ENCODE measurements at regions not wholly inside any gene's neighbourhood (a gene's known extent, or its start where the extent isn't known, plus 50 kb on each side); places are given as distances from the start of the nearest gene placed in this dataset.

- no peaks in the 10 kb centered on the region for H3K79me1 ChIP-seq (ENCODE audit: low read length)
- no peaks in the 10 kb centered on the region for H3K27me3 ChIP-seq (ENCODE audit: insufficient read depth, low read length, poor library complexity)
- no peak overlapping the region for H4K8ac ChIP-seq (ENCODE audit: low read depth, low read length)
- no peak overlapping the region for H4K5ac ChIP-seq (ENCODE audit: low read length)
- H3K79me2 ChIP-seq (ENCODE audit: control insufficient read depth, insufficient read depth, low read length): no peaks in the 10 kb centered on the region
- H2BK120ac ChIP-seq (ENCODE audit: low read depth, low read length): no peak overlapping the region
- H3K18ac ChIP-seq (ENCODE audit: low read length): no peak overlapping the region
- no peak overlapping the region for H2BK5ac ChIP-seq (ENCODE audit: low read length)
- no peak overlapping the region for H3K56ac ChIP-seq (ENCODE audit: low read length)
- H2BK15ac ChIP-seq (replicated peaks; ENCODE audit: low read depth): no peak overlapping the region
- no peak overlapping the region for H3K27ac ChIP-seq (ENCODE audit: low read depth, low read length)
- H3K4me2 ChIP-seq (ENCODE audit: low read length): no peak overlapping the region
- H3K4me1 ChIP-seq (ENCODE audit: control insufficient read depth, low read depth, low read length): no peaks in the 10 kb centered on the region
- no peak overlapping the region for H3K4ac ChIP-seq (ENCODE audit: low read depth, low read length)
- DNase-seq: no peak
- no peak overlapping the region for H2AK5ac ChIP-seq (ENCODE audit: low read length)
- H3K4me3 ChIP-seq (ENCODE audit: low read length): no peak overlapping the region
- no peak overlapping the region for H3K23ac ChIP-seq (ENCODE audit: low read length)
- no peak overlapping the region for H3K9ac ChIP-seq (ENCODE audit: low read length)
- no CpG with 5 or more reads among the region's 7 CpGs for WGBS (ENCODE audit: extremely low coverage, insufficient coverage, low lambda C conversion rate)
- H3K36me3 ChIP-seq (ENCODE audit: control insufficient read depth, insufficient read depth, low read length): no peaks in the 10 kb centered on the region
These were observed 71.2 kb downstream of the MAIP1 start for GRCh38 chr2:200026332-200027230.

- Histone ChIP-seq H3K79me1 (ENCODE audit: low read length) (no peaks in the 10 kb centered on the region), H3K27ac (ENCODE audit: low read depth, low read length) (no peak overlapping the region), H3K27me3 (ENCODE audit: insufficient read depth, low read length, poor library complexity) (no peaks in the 10 kb centered on the region), H2BK5ac (ENCODE audit: low read length) (no peak overlapping the region), H2BK120ac (ENCODE audit: low read depth, low read length) (no peak overlapping the region), H3K79me2 (ENCODE audit: control insufficient read depth, insufficient read depth, low read length) (no peaks in the 10 kb centered on the region), H2BK15ac (replicated peaks; ENCODE audit: low read depth) (no peak overlapping the region), H3K18ac (ENCODE audit: low read length) (no peak overlapping the region), H3K56ac (ENCODE audit: low read length) (no peak overlapping the region), H4K8ac (ENCODE audit: low read depth, low read length) (no peak overlapping the region), H3K4me2 (ENCODE audit: low read length) (no peak overlapping the region), H3K4me3 (ENCODE audit: low read length) (no peak overlapping the region), H3K9ac (ENCODE audit: low read length) (no peak overlapping the region), H3K23ac (ENCODE audit: low read length) (no peak overlapping the region), H3K36me3 (ENCODE audit: control insufficient read depth, insufficient read depth, low read length) (no peaks in the 10 kb centered on the region), H3K4me1 (ENCODE audit: control insufficient read depth, low read depth, low read length) (no peaks in the 10 kb centered on the region), H3K4ac (ENCODE audit: low read depth, low read length) (no peak overlapping the region), H4K5ac (ENCODE audit: low read length) (no peak overlapping the region), H2AK5ac (ENCODE audit: low read length) (no peak overlapping the region)
- DNase-seq: no peak
- no CpG with 5 or more reads among the region's 1 CpG for WGBS (ENCODE audit: extremely low coverage, insufficient coverage, low lambda C conversion rate)
These were observed 73.6 kb downstream of the MAIP1 start for GRCh38 chr2:200028998-200029397.

GRCh38 chr2:200032895-200033294 lies 77.5 kb downstream of the MAIP1 start:
- H2BK5ac ChIP-seq (ENCODE audit: low read length): no peak overlapping the region
- no peak overlapping the region for H3K18ac ChIP-seq (ENCODE audit: low read length)
- H2BK120ac ChIP-seq (ENCODE audit: low read depth, low read length): no peak overlapping the region
- H4K8ac ChIP-seq (ENCODE audit: low read depth, low read length): no peak overlapping the region
- DNase-seq: no peak
- no peak overlapping the region for H3K9ac ChIP-seq (ENCODE audit: low read length)
- no peaks in the 10 kb centered on the region for H3K79me1 ChIP-seq (ENCODE audit: low read length)
- no peak overlapping the region for H4K5ac ChIP-seq (ENCODE audit: low read length)
- no peaks in the 10 kb centered on the region for H3K4me1 ChIP-seq (ENCODE audit: control insufficient read depth, low read depth, low read length)
- H3K4ac ChIP-seq (ENCODE audit: low read depth, low read length): no peak overlapping the region
- H3K23ac ChIP-seq (ENCODE audit: low read length): no peak overlapping the region
- no peak overlapping the region for H3K4me3 ChIP-seq (ENCODE audit: low read length)
- H2AK5ac ChIP-seq (ENCODE audit: low read length): no peak overlapping the region
- no peaks in the 10 kb centered on the region for H3K27me3 ChIP-seq (ENCODE audit: insufficient read depth, low read length, poor library complexity)
- no peaks in the 10 kb centered on the region for H3K79me2 ChIP-seq (ENCODE audit: control insufficient read depth, insufficient read depth, low read length)
- no peak overlapping the region for H3K27ac ChIP-seq (ENCODE audit: low read depth, low read length)
- no peaks in the 10 kb centered on the region for H3K36me3 ChIP-seq (ENCODE audit: control insufficient read depth, insufficient read depth, low read length)
- H3K4me2 ChIP-seq (ENCODE audit: low read length): no peak overlapping the region
- no peak overlapping the region for H3K56ac ChIP-seq (ENCODE audit: low read length)
- H2BK15ac ChIP-seq (replicated peaks; ENCODE audit: low read depth): no peak overlapping the region
- WGBS (ENCODE audit: extremely low coverage, insufficient coverage, low lambda C conversion rate): no CpG with 5 or more reads among the region's 1 CpG

- Histone ChIP-seq H2AK5ac (ENCODE audit: low read length) (no peak overlapping the region), H2BK120ac (ENCODE audit: low read depth, low read length) (no peak overlapping the region), H3K56ac (ENCODE audit: low read length) (no peak overlapping the region), H3K36me3 (ENCODE audit: control insufficient read depth, insufficient read depth, low read length) (no peaks in the 10 kb centered on the region), H3K79me2 (ENCODE audit: control insufficient read depth, insufficient read depth, low read length) (no peaks in the 10 kb centered on the region), H3K27ac (ENCODE audit: low read depth, low read length) (no peak overlapping the region), H3K4me1 (ENCODE audit: control insufficient read depth, low read depth, low read length) (no peaks in the 10 kb centered on the region), H2BK15ac (replicated peaks; ENCODE audit: low read depth) (no peak overlapping the region), H3K4ac (ENCODE audit: low read depth, low read length) (no peak overlapping the region), H4K8ac (ENCODE audit: low read depth, low read length) (no peak overlapping the region), H3K18ac (ENCODE audit: low read length) (no peak overlapping the region), H3K4me2 (ENCODE audit: low read length) (no peak overlapping the region), H4K5ac (ENCODE audit: low read length) (no peak overlapping the region), H2BK5ac (ENCODE audit: low read length) (no peak overlapping the region), H3K79me1 (ENCODE audit: low read length) (no peaks in the 10 kb centered on the region), H3K4me3 (ENCODE audit: low read length) (no peak overlapping the region), H3K27me3 (ENCODE audit: insufficient read depth, low read length, poor library complexity) (no peaks in the 10 kb centered on the region), H3K9ac (ENCODE audit: low read length) (no peak overlapping the region), H3K23ac (ENCODE audit: low read length) (no peak overlapping the region)
- no peak for DNase-seq
- WGBS (ENCODE audit: extremely low coverage, insufficient coverage, low lambda C conversion rate): no CpG with 5 or more reads among the region's 3 CpGs
These were observed 78.5 kb downstream of the MAIP1 start for GRCh38 chr2:200033929-200034328.

- H3K27ac ChIP-seq (ENCODE audit: low read depth, low read length): no peak overlapping the region
- no peaks in the 10 kb centered on the region for H3K27me3 ChIP-seq (ENCODE audit: insufficient read depth, low read length, poor library complexity)
- H2BK15ac ChIP-seq (replicated peaks; ENCODE audit: low read depth): no peak overlapping the region
- H3K4ac ChIP-seq (ENCODE audit: low read depth, low read length): no peak overlapping the region
- no peak overlapping the region for H3K4me3 ChIP-seq (ENCODE audit: low read length)
- no peak overlapping the region for H3K9ac ChIP-seq (ENCODE audit: low read length)
- H2AK5ac ChIP-seq (ENCODE audit: low read length): no peak overlapping the region
- H3K79me1 ChIP-seq (ENCODE audit: low read length): no peaks in the 10 kb centered on the region
- no peak overlapping the region for H4K5ac ChIP-seq (ENCODE audit: low read length)
- H2BK5ac ChIP-seq (ENCODE audit: low read length): no peak overlapping the region
- H2BK120ac ChIP-seq (ENCODE audit: low read depth, low read length): no peak overlapping the region
- H3K36me3 ChIP-seq (ENCODE audit: control insufficient read depth, insufficient read depth, low read length): no peaks in the 10 kb centered on the region
- DNase-seq: no peak
- H3K56ac ChIP-seq (ENCODE audit: low read length): no peak overlapping the region
- no peaks in the 10 kb centered on the region for H3K79me2 ChIP-seq (ENCODE audit: control insufficient read depth, insufficient read depth, low read length)
- no peak overlapping the region for H3K18ac ChIP-seq (ENCODE audit: low read length)
- H3K4me2 ChIP-seq (ENCODE audit: low read length): no peak overlapping the region
- no peaks in the 10 kb centered on the region for H3K4me1 ChIP-seq (ENCODE audit: control insufficient read depth, low read depth, low read length)
- H4K8ac ChIP-seq (ENCODE audit: low read depth, low read length): no peak overlapping the region
- no peak overlapping the region for H3K23ac ChIP-seq (ENCODE audit: low read length)
These were observed 79.4 kb downstream of the MAIP1 start for GRCh38 chr2:200034816-200035215.

All from mesendoderm (in vitro differentiated cells).